ENCODE measurements at regions not wholly inside any gene's neighbourhood (a gene's known extent, or its start where the extent isn't known, plus 50 kb on each side); places are given as distances from the start of the nearest gene placed in this dataset.
"Not testable (repeated sequence)": the region's sequence is repeated elsewhere in the genome, so short reads cannot be mapped to it uniquely, and the experiment has no call there.

- DNase-seq (ENCODE audit: low read depth, low spot score): no peak
- Histone ChIP-seq H3K4me1 (ENCODE audit: control insufficient read depth, insufficient read depth, low read length) (no peaks in the 10 kb centered on the region), H3K4me3 (ENCODE audit: low read depth in 2 of 2, low read length in 2 of 2) (no peak overlapping the region), H3K27ac (ENCODE audit: low read length) (no peak overlapping the region), H3K27me3 (ENCODE audit: control insufficient read depth, insufficient read depth, low read length) (no peaks in the 10 kb centered on the region), H3K36me3 (ENCODE audit: control insufficient read depth, insufficient read depth, low read length) (no peaks in the 10 kb centered on the region), H3K9me3 (ENCODE audit: control insufficient read depth, insufficient read depth, low read depth, low read length) (no peaks in the 10 kb centered on the region)
- no peak for TF ChIP-seq REST (IDR thresholded peaks at IDR 0.05; ENCODE audit: insufficient read depth in 1 of 2, low read depth in 2 of 2, low read length in 1 of 2)
- no peak for TF ChIP-seq POLR2AphosphoS5 (IDR thresholded peaks at IDR 0.05; ENCODE audit: low read depth, low read length)
- TF ChIP-seq CTCF (IDR thresholded peaks at IDR 0.05): no peak
- no peak for TF ChIP-seq SIN3A (IDR thresholded peaks at IDR 0.05; ENCODE audit: borderline replicate concordance, insufficient read depth, low read depth, low read length)
- TF ChIP-seq TCF7L2 (IDR thresholded peaks at IDR 0.05; ENCODE audit: low read depth, low read length): no peak
- intact Hi-C loops (cut with micrococcal nuclease; ENCODE audit: unreplicated experiment): no loop called here
- no peak for ATAC-seq
- ChIA-PET CTCF (no interaction called here), POLR2A (no interaction called here)
- in situ Hi-C loops (cut with HindIII; ENCODE audit: low pct_unique_long_range_greater_than_20kb, low sequenced_read_pairs): no loop called here
- no TSS peak for BruUV-seq (replicated peaks)
Observed at GRCh38 chr6:80517525-80517924, 411.1 kb downstream of the BCKDHB start.

GRCh38 chr6:80510521-80510920 is 404.1 kb downstream of the BCKDHB start:
- H3K36me3 ChIP-seq (ENCODE audit: control insufficient read depth, insufficient read depth, low read length); H3K4me3 ChIP-seq (ENCODE audit: low read depth in 2 of 2, low read length in 2 of 2); in situ Hi-C loops (cut with HindIII; ENCODE audit: low pct_unique_long_range_greater_than_20kb, low sequenced_read_pairs); CTCF ChIA-PET; H3K27me3 ChIP-seq (ENCODE audit: control insufficient read depth, insufficient read depth, low read length); H3K9me3 ChIP-seq (ENCODE audit: control insufficient read depth, insufficient read depth, low read depth, low read length); H3K27ac ChIP-seq (ENCODE audit: low read length); BruUV-seq (replicated peaks); intact Hi-C loops (cut with micrococcal nuclease; ENCODE audit: unreplicated experiment); POLR2A ChIA-PET; DNase-seq (ENCODE audit: low read depth, low spot score); ATAC-seq; H3K4me1 ChIP-seq (ENCODE audit: control insufficient read depth, insufficient read depth, low read length): not testable (repeated sequence)

GRCh38 chr6:80508885-80509630 is 402.6 kb downstream of the BCKDHB start:
- POLR2A ChIA-PET: no interaction called here

More at GRCh38 chr6:80508885-80509630, 402.6 kb downstream of the BCKDHB start:
- intact Hi-C loops (cut with micrococcal nuclease; ENCODE audit: unreplicated experiment) (no loop called here), in situ Hi-C loops (cut with HindIII; ENCODE audit: low pct_unique_long_range_greater_than_20kb, low sequenced_read_pairs) (no loop called here)
- H3K27ac ChIP-seq (ENCODE audit: low read length): no peak overlapping the region
- ATAC-seq (no peak), DNase-seq (ENCODE audit: low read depth, low spot score) (no peak)
- CTCF ChIA-PET: no interaction called here
- no peak overlapping the region for H3K4me3 ChIP-seq (ENCODE audit: low read depth in 2 of 2, low read length in 2 of 2)
- H3K27me3 ChIP-seq (ENCODE audit: control insufficient read depth, insufficient read depth, low read length): no peaks in the 10 kb centered on the region
- no peaks in the 10 kb centered on the region for H3K4me1 ChIP-seq (ENCODE audit: control insufficient read depth, insufficient read depth, low read length)
- TF ChIP-seq REST (IDR thresholded peaks at IDR 0.05; ENCODE audit: insufficient read depth in 1 of 2, low read depth in 2 of 2, low read length in 1 of 2) (no peak), TCF7L2 (IDR thresholded peaks at IDR 0.05; ENCODE audit: low read depth, low read length) (no peak), SIN3A (IDR thresholded peaks at IDR 0.05; ENCODE audit: borderline replicate concordance, insufficient read depth, low read depth, low read length) (no peak), POLR2AphosphoS5 (IDR thresholded peaks at IDR 0.05; ENCODE audit: low read depth, low read length) (no peak), CTCF (IDR thresholded peaks at IDR 0.05) (no peak)
- BruUV-seq (replicated peaks): no TSS peak
- H3K9me3 ChIP-seq (ENCODE audit: control insufficient read depth, insufficient read depth, low read depth, low read length): no peaks in the 10 kb centered on the region
- no peaks in the 10 kb centered on the region for H3K36me3 ChIP-seq (ENCODE audit: control insufficient read depth, insufficient read depth, low read length)
